LNCaP clone FGC (cell line): ENCODE measurements at regions not wholly inside any gene's neighbourhood (a gene's known extent, or its start where the extent isn't known, plus 50 kb on each side); places are given as distances from the start of the nearest gene placed in this dataset.

Experiments
- DNase-seq: peaks from one replicate; pipeline ENCODE4 v3.0.0-alpha.2; 2011; ENCODE audit warnings: low read depth
- H3K4me3 ChIP-seq: 2 replicates; pipeline ENCODE4 v1.5.1; 2011; ENCODE audit warnings: mild to moderate bottlenecking, low read depth, low read length, control low read depth
- CTCF ChIP-seq: IDR thresholded peaks from 2 replicates; pipeline ENCODE4 v1.5.1; 2012; ENCODE audit warnings: mild to moderate bottlenecking; ENCODE audit not compliant: control insufficient read depth, insufficient read depth; ENCODE audit errors: extremely low read depth

GRCh38 chr12:89173678-89174077 is 178.6 kb downstream of the DUSP6 start:
- no peak for DNase-seq
- no peak overlapping the region for H3K4me3 ChIP-seq
- TF ChIP-seq CTCF: no peak

- DNase-seq: no peak
- no peak overlapping the region for H3K4me3 ChIP-seq
- no peak for TF ChIP-seq CTCF
Measured at GRCh38 chr12:89173096-89173495, 179.2 kb downstream of the DUSP6 start.

GRCh38 chr12:89172224-89172623 is 180.1 kb downstream of the DUSP6 start:
- DNase-seq: no peak
- TF ChIP-seq CTCF: no peak
- no peak overlapping the region for H3K4me3 ChIP-seq

DNA sequence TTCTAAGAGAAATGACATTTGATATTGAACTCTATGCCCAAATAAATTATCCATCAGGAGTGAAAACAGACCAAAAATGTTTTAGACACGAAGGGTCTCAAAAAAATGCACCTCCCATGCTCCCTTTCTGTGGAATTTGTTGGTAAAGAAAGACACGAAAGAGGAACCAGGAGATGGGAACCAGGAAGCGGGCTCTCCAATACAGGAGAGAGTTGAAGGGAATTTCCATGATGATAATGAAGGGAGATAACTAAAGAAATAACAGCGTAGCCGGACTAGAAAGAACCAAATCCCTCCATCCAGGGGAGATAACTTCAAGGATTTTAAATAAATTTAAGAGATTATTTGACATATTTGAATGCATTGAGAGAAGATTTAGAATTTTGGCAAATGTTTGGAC is 183.0 kb downstream of the DUSP6 start:
- no peak for DNase-seq
- TF ChIP-seq CTCF: no peak
- H3K4me3 ChIP-seq: no peak overlapping the region

DNA sequence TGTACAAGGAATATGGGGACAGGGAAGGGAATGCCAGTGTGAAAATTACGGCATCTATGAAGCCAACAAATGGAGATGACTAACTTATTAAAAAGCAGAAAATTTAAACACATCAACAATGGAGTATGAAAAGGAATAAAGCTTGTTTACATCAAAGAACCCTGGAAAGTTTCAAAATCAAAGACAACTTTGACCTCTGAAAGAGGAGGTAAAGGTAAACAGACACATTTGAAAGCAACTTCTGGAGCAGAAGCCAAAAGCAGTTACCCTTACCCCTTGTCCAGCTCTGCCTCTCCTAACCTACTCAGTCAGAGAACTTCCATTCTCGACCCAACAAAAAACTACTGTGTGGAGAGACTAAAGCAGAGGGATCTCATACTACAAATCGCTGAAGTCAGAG is 184.3 kb downstream of the DUSP6 start:
- DNase-seq: no peak
- no peak for TF ChIP-seq CTCF
- H3K4me3 ChIP-seq: no peak overlapping the region

DNA sequence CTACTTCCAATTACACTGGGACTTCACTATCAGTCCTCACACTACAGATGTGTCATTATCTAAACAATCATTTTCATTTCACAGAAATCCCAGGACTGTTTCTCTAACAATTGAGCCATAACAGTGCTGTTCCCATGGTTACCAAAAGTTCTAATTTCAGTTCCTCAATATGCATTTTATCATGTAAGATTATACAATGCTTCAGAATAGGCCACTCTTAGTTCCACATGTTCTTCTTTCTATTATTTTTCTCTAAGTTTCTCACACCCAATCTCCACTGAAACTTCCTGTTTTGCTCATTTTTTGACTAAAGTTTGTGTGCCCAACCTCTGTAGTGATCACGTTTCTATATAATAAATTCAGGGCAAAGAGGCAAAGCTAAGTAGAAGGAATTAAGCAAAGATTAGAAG is 185.8 kb downstream of the DUSP6 start:
- TF ChIP-seq CTCF: no peak
- DNase-seq: no peak
- H3K4me3 ChIP-seq: no peak overlapping the region

DNA sequence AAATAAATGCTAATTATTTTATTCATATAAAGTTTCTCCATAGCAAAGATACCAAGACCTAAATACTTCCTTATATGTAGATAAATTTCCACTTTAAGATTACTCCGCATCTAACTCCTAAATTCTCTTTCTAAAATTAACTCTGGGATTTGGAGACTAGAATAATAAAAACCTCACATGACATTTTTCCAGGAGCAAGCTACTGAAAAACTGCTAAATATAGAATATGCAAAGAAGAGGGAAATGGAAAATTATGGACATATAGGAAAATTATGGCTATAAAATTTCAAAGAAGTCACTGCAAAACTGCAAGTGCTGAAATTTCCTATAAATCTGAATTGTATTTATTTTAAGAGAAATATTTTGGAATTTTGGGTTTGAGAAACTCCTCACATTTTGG is 186.2 kb downstream of the DUSP6 start:
- no peak for DNase-seq
- no peak for TF ChIP-seq CTCF
- no peak overlapping the region for H3K4me3 ChIP-seq
